GM20431 (cell line): ENCODE measurements at regions not wholly inside any gene's neighbourhood (a gene's known extent, or its start where the extent isn't known, plus 50 kb on each side); places are given as distances from the start of the nearest gene placed in this dataset.
"Not testable (repeated sequence)": the region's sequence is repeated elsewhere in the genome, so short reads cannot be mapped to it uniquely, and the experiment has no call there.

Experiments
- in situ Hi-C: fragments of 300-500 bp; cut with MseI, MboI; formaldehyde crosslinking; loops from one replicate; pipeline ENCODE4 v1.15.0; 2020; ENCODE audit warnings: low sequenced_read_pairs; ENCODE audit not compliant: unreplicated experiment

- in situ Hi-C loops, result no loop called here
These were observed 902.5 kb downstream of the KCNJ2 start for GRCh38 chr17:71071837-71072236.

GRCh38 chr17:71080937-71081336 lies 911.6 kb downstream of the KCNJ2 start:
- in situ Hi-C loops, result no loop called here

- in situ Hi-C loops, result no loop called here
These were observed 912.3 kb downstream of the KCNJ2 start for GRCh38 chr17:71081666-71082065.

GRCh38 chr17:71084219-71084618 lies 914.9 kb downstream of the KCNJ2 start:
- in situ Hi-C loops, result no loop called here

GRCh38 chr17:71084838-71085237 lies 915.5 kb downstream of the KCNJ2 start:
- in situ Hi-C loops, result no loop called here

- in situ Hi-C loops, result no loop called here
These were observed 916.1 kb downstream of the KCNJ2 start for GRCh38 chr17:71085238-71086033.

GRCh38 chr17:71089431-71089830 lies 920.1 kb downstream of the KCNJ2 start:
- in situ Hi-C loops, result no loop called here

- in situ Hi-C loops, result no loop called here
These were observed 928.7 kb downstream of the KCNJ2 start for GRCh38 chr17:71098071-71098470.

- in situ Hi-C loops, result no loop called here
These were observed 929.8 kb downstream of the KCNJ2 start for GRCh38 chr17:71099003-71099714.

- in situ Hi-C loops, result no loop called here
These were observed 933.4 kb downstream of the KCNJ2 start for GRCh38 chr17:71102777-71103176.

GRCh38 chr17:71104225-71104624 lies 934.9 kb downstream of the KCNJ2 start:
- in situ Hi-C loops, result no loop called here

- in situ Hi-C loops, result not testable (repeated sequence)
These were observed 936.7 kb downstream of the KCNJ2 start for GRCh38 chr17:71106056-71106455.

- in situ Hi-C loops, result no loop called here
These were observed 937.8 kb downstream of the KCNJ2 start for GRCh38 chr17:71107136-71107535.

- in situ Hi-C loops, result no loop called here
These were observed 940.4 kb downstream of the KCNJ2 start for GRCh38 chr17:71109697-71110096.

- in situ Hi-C loops, result no loop called here
These were observed 941.0 kb downstream of the KCNJ2 start for GRCh38 chr17:71110326-71110725.

GRCh38 chr17:71111460-71111859 lies 942.1 kb downstream of the KCNJ2 start:
- in situ Hi-C loops, result no loop called here

GRCh38 chr17:71111934-71112333 lies 942.6 kb downstream of the KCNJ2 start:
- in situ Hi-C loops, result no loop called here

- in situ Hi-C loops, result no loop called here
These were observed 944.0 kb downstream of the KCNJ2 start for GRCh38 chr17:71113347-71113746.

GRCh38 chr17:71114911-71115668 lies 945.8 kb downstream of the KCNJ2 start:
- in situ Hi-C loops, result no loop called here

- in situ Hi-C loops, result no loop called here
These were observed 946.3 kb downstream of the KCNJ2 start for GRCh38 chr17:71115669-71115972.

- in situ Hi-C loops, result no loop called here
These were observed 948.1 kb downstream of the KCNJ2 start for GRCh38 chr17:71117466-71117865.
